ENCODE measurements at regions not wholly inside any gene's neighbourhood (a gene's known extent, or its start where the extent isn't known, plus 50 kb on each side); places are given as distances from the start of the nearest gene placed in this dataset.

DNA sequence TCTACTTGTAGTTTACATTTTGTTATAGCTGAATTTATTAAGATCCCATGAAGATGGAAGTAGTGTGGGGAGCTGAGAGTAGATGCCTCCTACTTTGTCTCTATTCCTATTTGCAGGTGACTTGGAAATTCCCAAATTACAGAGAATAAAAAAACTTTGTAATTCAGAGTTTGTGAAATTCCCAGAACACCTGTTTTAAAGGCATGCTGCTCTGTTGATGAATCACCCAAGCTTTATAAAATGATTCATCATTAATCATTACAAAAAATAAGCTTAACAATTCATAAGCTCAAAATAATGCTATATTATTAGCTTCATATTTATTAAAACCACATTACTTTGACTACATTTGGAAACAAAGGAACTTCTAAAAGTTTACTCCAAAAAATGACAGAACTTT is 856.3 kb downstream of the RPA4 start:
- TF ChIP-seq EP300 (IDR thresholded peaks at IDR 0.05), result no peak
- TF ChIP-seq, protein P1, sequence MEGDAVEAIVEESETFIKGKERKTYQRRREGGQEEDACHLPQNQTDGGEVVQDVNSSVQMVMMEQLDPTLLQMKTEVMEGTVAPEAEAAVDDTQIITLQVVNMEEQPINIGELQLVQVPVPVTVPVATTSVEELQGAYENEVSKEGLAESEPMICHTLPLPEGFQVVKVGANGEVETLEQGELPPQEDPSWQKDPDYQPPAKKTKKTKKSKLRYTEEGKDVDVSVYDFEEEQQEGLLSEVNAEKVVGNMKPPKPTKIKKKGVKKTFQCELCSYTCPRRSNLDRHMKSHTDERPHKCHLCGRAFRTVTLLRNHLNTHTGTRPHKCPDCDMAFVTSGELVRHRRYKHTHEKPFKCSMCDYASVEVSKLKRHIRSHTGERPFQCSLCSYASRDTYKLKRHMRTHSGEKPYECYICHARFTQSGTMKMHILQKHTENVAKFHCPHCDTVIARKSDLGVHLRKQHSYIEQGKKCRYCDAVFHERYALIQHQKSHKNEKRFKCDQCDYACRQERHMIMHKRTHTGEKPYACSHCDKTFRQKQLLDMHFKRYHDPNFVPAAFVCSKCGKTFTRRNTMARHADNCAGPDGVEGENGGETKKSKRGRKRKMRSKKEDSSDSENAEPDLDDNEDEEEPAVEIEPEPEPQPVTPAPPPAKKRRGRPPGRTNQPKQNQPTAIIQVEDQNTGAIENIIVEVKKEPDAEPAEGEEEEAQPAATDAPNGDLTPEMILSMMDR (IDR thresholded peaks at IDR 0.05), result no peak
- no peak for TF ChIP-seq POLR2A (IDR thresholded peaks at IDR 0.05)
- no peak for TF ChIP-seq POLR2AphosphoS5 (IDR thresholded peaks at IDR 0.05)

All from suprapubic skin (tissue), 4 donors.